Neutrophil (primary cell): ENCODE measurements at regions not wholly inside any gene's neighbourhood (a gene's known extent, or its start where the extent isn't known, plus 50 kb on each side); places are given as distances from the start of the nearest gene placed in this dataset.

Experiments
- H3K27ac ChIP-seq: fragments of 200-600 bp; sonication (generic); 2 replicates; pipeline ENCODE4 v1.5.1; 2016; ENCODE audit warnings: mild to moderate bottlenecking, moderate library complexity
- H3K27me3 ChIP-seq: fragments of 200-600 bp; sonication (generic); 2 replicates; pipeline ENCODE4 v1.6.0; 2016; ENCODE audit warnings: mild to moderate bottlenecking
- H3K36me3 ChIP-seq: fragments of 200-600 bp; sonication (generic); 2 replicates; pipeline ENCODE4 v1.5.1; 2017
- H3K4me1 ChIP-seq, 2 experiments: fragments of 200-600 bp in 1 of 2; sonication (generic) in 1 of 2; 1 replicate in 1 of 2; 2 replicates in 1 of 2; pipeline versions ENCODE4 v1.5.1 to v1.6.1; 2013 to 2016; ENCODE audit warnings: low read depth in 1 of 2, low read length in 1 of 2, mild to moderate bottlenecking in 1 of 2, moderate library complexity in 1 of 2; ENCODE audit not compliant: control insufficient read depth in 1 of 2, insufficient read depth in 1 of 2
- H3K4me3 ChIP-seq, 2 experiments: fragments of 200-600 bp in 1 of 2; sonication (generic) in 1 of 2; 1 replicate in 1 of 2; 2 replicates in 1 of 2; pipeline ENCODE4 v1.5.1; 2013 to 2016; ENCODE audit warnings: low read depth in 1 of 2, low read length in 1 of 2, mild to moderate bottlenecking in 1 of 2, moderate library complexity in 1 of 2
- H3K9me3 ChIP-seq: fragments of 200-600 bp; sonication (generic); 2 replicates; pipeline ENCODE4 v1.5.1; 2016
- TF ChIP-seq, protein P1 (sequence below): fragments of 200-600 bp; sonication (generic); IDR thresholded peaks from 2 replicates; pipeline ENCODE4 v1.5.1; 2016; ENCODE audit warnings: antibody characterized with exemption

DNA sequence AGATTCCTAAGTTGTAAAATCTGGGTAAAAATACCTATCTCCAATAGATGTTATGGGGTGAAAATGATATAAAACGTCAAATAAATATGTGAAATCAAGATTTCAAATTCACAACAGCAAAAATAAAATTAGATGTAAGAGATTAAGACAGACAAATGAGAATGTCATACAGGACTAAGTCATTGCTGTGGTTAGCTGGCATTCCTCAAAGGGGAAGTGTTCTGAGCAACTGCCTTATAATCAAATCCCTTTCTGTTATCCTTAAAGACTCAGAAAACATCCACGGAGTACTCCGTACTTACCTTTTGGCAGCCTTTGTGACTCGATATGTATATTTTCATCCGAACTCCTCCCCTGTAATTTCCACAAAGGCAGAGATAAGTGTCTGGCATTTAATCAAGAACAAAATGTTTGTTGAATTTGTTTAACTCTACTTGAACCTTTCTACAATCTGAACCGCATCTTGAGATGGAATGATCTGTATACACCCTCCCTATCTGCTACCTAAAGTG is 559.6 kb downstream of the GATA3 start:
- Histone ChIP-seq H3K36me3 (no peaks in the 10 kb centered on the region), H3K27ac (no peak overlapping the region), H3K4me1 (no peaks in the 10 kb centered on the region), H3K9me3 (no peaks in the 10 kb centered on the region), H3K4me3 (no peak overlapping the region), H3K27me3 (no peaks in the 10 kb centered on the region)
- TF ChIP-seq, protein P1, sequence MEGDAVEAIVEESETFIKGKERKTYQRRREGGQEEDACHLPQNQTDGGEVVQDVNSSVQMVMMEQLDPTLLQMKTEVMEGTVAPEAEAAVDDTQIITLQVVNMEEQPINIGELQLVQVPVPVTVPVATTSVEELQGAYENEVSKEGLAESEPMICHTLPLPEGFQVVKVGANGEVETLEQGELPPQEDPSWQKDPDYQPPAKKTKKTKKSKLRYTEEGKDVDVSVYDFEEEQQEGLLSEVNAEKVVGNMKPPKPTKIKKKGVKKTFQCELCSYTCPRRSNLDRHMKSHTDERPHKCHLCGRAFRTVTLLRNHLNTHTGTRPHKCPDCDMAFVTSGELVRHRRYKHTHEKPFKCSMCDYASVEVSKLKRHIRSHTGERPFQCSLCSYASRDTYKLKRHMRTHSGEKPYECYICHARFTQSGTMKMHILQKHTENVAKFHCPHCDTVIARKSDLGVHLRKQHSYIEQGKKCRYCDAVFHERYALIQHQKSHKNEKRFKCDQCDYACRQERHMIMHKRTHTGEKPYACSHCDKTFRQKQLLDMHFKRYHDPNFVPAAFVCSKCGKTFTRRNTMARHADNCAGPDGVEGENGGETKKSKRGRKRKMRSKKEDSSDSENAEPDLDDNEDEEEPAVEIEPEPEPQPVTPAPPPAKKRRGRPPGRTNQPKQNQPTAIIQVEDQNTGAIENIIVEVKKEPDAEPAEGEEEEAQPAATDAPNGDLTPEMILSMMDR: no peak

DNA sequence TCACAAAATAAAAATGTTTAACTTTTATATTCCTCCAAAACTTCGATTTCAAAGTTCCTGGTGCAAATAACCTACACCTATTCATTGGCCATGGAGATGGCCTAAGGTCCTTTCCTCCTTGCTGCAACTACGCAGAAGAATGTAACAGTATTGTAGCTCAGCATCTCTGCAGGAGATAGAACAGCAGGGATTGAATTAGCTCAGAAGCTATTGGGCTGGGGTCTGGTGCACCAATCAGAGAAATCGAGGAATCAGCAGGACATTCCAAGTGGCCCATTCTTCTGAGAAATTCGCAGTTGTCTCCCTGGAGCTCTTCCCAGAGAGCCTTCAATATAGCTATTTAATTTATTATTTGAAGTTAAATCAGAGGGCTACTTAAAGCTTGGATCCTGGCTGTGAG is 560.6 kb downstream of the GATA3 start:
- TF ChIP-seq, protein P1: no peak
- Histone ChIP-seq H3K36me3 (no peaks in the 10 kb centered on the region), H3K27me3 (no peaks in the 10 kb centered on the region), H3K9me3 (no peaks in the 10 kb centered on the region), H3K27ac (no peak overlapping the region), H3K4me1 (no peaks in the 10 kb centered on the region), H3K4me3 (no peak overlapping the region)

- no peak overlapping the region for H3K4me3 ChIP-seq
- H3K27ac ChIP-seq: no peak overlapping the region
- H3K9me3 ChIP-seq: no peaks in the 10 kb centered on the region
- TF ChIP-seq, protein P1: no peak
- H3K4me1 ChIP-seq: no peaks in the 10 kb centered on the region
- H3K27me3 ChIP-seq: no peaks in the 10 kb centered on the region
- no peaks in the 10 kb centered on the region for H3K36me3 ChIP-seq
Observed at GRCh38 chr10:8616166-8616565, 561.7 kb downstream of the GATA3 start.

- TF ChIP-seq, protein P1: no peak
- Histone ChIP-seq H3K9me3 (no peaks in the 10 kb centered on the region), H3K27ac (no peak overlapping the region), H3K36me3 (no peaks in the 10 kb centered on the region), H3K4me1 (no peaks in the 10 kb centered on the region), H3K4me3 (no peak overlapping the region), H3K27me3 (no peaks in the 10 kb centered on the region)
Observed at GRCh38 chr10:8617792-8618191, 563.3 kb downstream of the GATA3 start.

DNA sequence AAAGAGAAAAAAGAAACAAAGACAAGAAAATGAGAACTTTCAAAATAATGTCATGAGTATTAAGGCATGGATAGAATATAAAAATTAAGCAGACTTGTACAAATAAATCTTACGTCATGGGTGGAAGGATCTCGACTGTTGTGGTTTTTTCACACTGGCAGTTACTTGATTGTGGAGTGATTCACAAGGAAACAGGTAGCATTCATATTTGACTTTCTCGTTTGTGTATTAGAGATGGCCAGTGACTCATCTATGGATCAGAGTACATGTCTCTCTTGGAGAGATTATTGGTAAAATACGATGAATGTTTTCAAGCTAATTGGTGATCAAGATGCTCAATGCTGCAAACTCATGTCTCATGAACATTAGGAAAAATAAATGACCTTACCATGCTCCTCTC is 564.3 kb downstream of the GATA3 start:
- Histone ChIP-seq H3K4me1 (no peaks in the 10 kb centered on the region), H3K36me3 (no peaks in the 10 kb centered on the region), H3K27me3 (no peaks in the 10 kb centered on the region), H3K4me3 (no peak overlapping the region), H3K27ac (no peak overlapping the region), H3K9me3 (no peaks in the 10 kb centered on the region)
- TF ChIP-seq, protein P1: no peak

DNA sequence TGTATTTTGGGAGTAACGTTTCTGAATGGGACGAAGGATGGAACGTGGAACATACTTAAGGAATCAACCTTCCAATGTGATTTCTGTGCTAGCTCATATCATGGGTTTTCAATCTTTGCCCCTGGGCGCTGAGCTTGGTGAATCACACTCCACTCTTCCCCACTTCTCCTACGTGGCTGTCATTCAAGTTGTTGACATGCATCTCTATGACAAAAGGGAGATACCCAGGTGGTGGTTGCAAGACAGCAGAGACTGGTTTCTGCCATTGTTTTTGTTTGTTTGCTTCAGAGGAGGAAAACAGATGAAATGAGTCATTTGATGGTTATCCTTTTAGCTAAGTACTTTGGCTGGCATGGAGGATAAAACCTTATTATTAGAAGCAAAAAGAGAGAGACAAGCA is 573.9 kb downstream of the GATA3 start:
- H3K36me3 ChIP-seq: no peaks in the 10 kb centered on the region
- H3K4me3 ChIP-seq: no peak overlapping the region
- TF ChIP-seq, protein P1: no peak
- H3K27me3 ChIP-seq: no peaks in the 10 kb centered on the region
- H3K4me1 ChIP-seq: no peaks in the 10 kb centered on the region
- H3K9me3 ChIP-seq: no peaks in the 10 kb centered on the region
- H3K27ac ChIP-seq: no peak overlapping the region
